GM12878 (cell line): ENCODE measurements at regions not wholly inside any gene's neighbourhood (a gene's known extent, or its start where the extent isn't known, plus 50 kb on each side); places are given as distances from the start of the nearest gene placed in this dataset.

Source experiments
- RUNX3 ChIP-seq: IDR thresholded peaks from 2 replicates; pipeline ENCODE4 v1.6.1; 2012; ENCODE audit warnings: low read length, inconsistent platforms
- SP1 ChIP-seq: IDR thresholded peaks from one replicate; pipeline ENCODE4 v1.6.1; 2011; ENCODE audit warnings: low read depth, low read length
- SREBF1 ChIP-seq: IDR thresholded peaks from 2 replicates; pipeline ENCODE4 v1.6.1; 2012; ENCODE audit warnings: mild to moderate bottlenecking, low read length
- WRNIP1 ChIP-seq: IDR thresholded peaks from 2 replicates; pipeline ENCODE4 v1.6.1; 2011; ENCODE audit warnings: low read depth, low read length, improper control_type of control experiment, borderline replicate concordance
- YBX1 ChIP-seq: fragments of 450-650 bp; IDR thresholded peaks from 2 replicates; pipeline ENCODE4 v1.6.1; 2016; ENCODE audit warnings: antibody characterized with exemption
- TF ChIP-seq, protein P1 (sequence below): fragments of 450-650 bp; IDR thresholded peaks from 2 replicates; pipeline ENCODE4 v1.6.1; 2016; ENCODE audit warnings: mild to moderate bottlenecking, moderate library complexity, borderline replicate concordance
- TF ChIP-seq, protein P2 (sequence below): fragments of 450-650 bp; IDR thresholded peaks from 2 replicates; pipeline ENCODE4 v1.6.1; 2018; ENCODE audit warnings: mild to moderate bottlenecking, low read depth, moderate library complexity; ENCODE audit not compliant: partially characterized antibody
- TF ChIP-seq, protein P3 (sequence below): fragments of 450-650 bp; formaldehyde crosslinking; IDR thresholded peaks from 2 replicates; pipeline ENCODE4 v1.5.0; 2022; ENCODE audit warnings: mild to moderate bottlenecking, missing genetic modification characterization

DNA sequence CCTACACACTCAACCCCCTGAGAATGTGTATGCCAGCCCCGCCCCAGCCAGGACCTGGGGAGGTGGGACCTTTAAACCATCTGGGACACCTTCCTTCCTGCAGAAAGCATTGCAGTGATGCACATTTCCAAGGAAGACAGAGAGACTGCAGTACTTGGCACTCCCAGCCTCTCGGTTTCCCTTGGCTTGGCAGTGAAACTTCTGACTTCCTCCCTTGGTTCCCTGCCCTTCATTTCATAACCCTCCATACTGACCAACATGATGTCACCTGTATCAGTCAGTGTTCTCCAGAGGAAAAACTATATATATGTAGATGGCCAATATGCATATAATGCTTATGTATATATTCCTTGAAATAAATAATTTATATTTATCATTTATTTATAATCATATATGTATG, 103.2 kb downstream of the SST start (continued):
- TF ChIP-seq, protein P1, sequence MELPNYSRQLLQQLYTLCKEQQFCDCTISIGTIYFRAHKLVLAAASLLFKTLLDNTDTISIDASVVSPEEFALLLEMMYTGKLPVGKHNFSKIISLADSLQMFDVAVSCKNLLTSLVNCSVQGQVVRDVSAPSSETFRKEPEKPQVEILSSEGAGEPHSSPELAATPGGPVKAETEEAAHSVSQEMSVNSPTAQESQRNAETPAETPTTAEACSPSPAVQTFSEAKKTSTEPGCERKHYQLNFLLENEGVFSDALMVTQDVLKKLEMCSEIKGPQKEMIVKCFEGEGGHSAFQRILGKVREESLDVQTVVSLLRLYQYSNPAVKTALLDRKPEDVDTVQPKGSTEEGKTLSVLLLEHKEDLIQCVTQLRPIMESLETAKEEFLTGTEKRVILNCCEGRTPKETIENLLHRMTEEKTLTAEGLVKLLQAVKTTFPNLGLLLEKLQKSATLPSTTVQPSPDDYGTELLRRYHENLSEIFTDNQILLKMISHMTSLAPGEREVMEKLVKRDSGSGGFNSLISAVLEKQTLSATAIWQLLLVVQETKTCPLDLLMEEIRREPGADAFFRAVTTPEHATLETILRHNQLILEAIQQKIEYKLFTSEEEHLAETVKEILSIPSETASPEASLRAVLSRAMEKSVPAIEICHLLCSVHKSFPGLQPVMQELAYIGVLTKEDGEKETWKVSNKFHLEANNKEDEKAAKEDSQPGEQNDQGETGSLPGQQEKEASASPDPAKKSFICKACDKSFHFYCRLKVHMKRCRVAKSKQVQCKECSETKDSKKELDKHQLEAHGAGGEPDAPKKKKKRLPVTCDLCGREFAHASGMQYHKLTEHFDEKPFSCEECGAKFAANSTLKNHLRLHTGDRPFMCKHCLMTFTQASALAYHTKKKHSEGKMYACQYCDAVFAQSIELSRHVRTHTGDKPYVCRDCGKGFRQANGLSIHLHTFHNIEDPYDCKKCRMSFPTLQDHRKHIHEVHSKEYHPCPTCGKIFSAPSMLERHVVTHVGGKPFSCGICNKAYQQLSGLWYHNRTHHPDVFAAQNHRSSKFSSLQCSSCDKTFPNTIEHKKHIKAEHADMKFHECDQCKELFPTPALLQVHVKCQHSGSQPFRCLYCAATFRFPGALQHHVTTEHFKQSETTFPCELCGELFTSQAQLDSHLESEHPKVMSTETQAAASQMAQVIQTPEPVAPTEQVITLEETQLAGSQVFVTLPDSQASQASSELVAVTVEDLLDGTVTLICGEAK: no peak
- TF ChIP-seq SREBF1 (no peak), SP1 (no peak), RUNX3 (no peak), WRNIP1 (no peak), YBX1 (no peak)
- TF ChIP-seq, protein P2, sequence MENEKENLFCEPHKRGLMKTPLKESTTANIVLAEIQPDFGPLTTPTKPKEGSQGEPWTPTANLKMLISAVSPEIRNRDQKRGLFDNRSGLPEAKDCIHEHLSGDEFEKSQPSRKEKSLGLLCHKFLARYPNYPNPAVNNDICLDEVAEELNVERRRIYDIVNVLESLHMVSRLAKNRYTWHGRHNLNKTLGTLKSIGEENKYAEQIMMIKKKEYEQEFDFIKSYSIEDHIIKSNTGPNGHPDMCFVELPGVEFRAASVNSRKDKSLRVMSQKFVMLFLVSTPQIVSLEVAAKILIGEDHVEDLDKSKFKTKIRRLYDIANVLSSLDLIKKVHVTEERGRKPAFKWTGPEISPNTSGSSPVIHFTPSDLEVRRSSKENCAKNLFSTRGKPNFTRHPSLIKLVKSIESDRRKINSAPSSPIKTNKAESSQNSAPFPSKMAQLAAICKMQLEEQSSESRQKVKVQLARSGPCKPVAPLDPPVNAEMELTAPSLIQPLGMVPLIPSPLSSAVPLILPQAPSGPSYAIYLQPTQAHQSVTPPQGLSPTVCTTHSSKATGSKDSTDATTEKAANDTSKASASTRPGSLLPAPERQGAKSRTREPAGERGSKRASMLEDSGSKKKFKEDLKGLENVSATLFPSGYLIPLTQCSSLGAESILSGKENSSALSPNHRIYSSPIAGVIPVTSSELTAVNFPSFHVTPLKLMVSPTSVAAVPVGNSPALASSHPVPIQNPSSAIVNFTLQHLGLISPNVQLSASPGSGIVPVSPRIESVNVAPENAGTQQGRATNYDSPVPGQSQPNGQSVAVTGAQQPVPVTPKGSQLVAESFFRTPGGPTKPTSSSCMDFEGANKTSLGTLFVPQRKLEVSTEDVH: no peak
- TF ChIP-seq, protein P3, sequence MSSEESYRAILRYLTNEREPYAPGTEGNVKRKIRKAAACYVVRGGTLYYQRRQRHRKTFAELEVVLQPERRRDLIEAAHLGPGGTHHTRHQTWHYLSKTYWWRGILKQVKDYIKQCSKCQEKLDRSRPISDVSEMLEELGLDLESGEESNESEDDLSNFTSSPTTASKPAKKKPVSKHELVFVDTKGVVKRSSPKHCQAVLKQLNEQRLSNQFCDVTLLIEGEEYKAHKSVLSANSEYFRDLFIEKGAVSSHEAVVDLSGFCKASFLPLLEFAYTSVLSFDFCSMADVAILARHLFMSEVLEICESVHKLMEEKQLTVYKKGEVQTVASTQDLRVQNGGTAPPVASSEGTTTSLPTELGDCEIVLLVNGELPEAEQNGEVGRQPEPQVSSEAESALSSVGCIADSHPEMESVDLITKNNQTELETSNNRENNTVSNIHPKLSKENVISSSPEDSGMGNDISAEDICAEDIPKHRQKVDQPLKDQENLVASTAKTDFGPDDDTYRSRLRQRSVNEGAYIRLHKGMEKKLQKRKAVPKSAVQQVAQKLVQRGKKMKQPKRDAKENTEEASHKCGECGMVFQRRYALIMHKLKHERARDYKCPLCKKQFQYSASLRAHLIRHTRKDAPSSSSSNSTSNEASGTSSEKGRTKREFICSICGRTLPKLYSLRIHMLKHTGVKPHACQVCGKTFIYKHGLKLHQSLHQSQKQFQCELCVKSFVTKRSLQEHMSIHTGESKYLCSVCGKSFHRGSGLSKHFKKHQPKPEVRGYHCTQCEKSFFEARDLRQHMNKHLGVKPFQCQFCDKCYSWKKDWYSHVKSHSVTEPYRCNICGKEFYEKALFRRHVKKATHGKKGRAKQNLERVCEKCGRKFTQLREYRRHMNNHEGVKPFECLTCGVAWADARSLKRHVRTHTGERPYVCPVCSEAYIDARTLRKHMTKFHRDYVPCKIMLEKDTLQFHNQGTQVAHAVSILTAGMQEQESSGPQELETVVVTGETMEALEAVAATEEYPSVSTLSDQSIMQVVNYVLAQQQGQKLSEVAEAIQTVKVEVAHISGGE (CRISPR knock-in tag): no peak
